ENCODE measurements at regions not wholly inside any gene's neighbourhood (a gene's known extent, or its start where the extent isn't known, plus 50 kb on each side); places are given as distances from the start of the nearest gene placed in this dataset.

GRCh38 chr12:118526255-118527095, 150.1 kb downstream of the SUDS3 start:
- no peak for DNase-seq
- no peaks in the 10 kb centered on the region for H3K79me2 ChIP-seq (ENCODE audit: insufficient read depth, low read length)
- H3K4me1 ChIP-seq (ENCODE audit: control insufficient read depth in 1 of 2, insufficient read depth in 2 of 2, low read length in 2 of 2), result no peaks in the 10 kb centered on the region
- Mint-ChIP-seq H3K36me3 (no peaks in the 10 kb centered on the region), H3K4me1 (no peaks in the 10 kb centered on the region), H3K27ac (no peak overlapping the region), H3K9me3 (peaks cover 0 to 9% (median 2%) of the 10 kb centered on the region in 7 donors), H3K4me3 (no peak overlapping the region), H3K27me3 (ENCODE audit: low read depth in 3 of 3) (peaks cover 0 to 4% (median 0%) of the 10 kb centered on the region in 3 donors)
- no peak for TF ChIP-seq CTCF (IDR thresholded peaks at IDR 0.05)
- no peak overlapping the region for H3K9ac ChIP-seq (ENCODE audit: insufficient read depth, low read length, poor library complexity, severe bottlenecking)
- no peaks in the 10 kb centered on the region for H3K27me3 ChIP-seq (ENCODE audit: control insufficient read depth in 2 of 2, insufficient read depth in 2 of 2, low read length in 2 of 2)
- no peak overlapping the region for H3K4me3 ChIP-seq (replicated peaks in 1 of 3; ENCODE audit: low read depth in 2 of 3, low read length in 3 of 3)
- no peaks in the 10 kb centered on the region for H4K20me1 ChIP-seq (ENCODE audit: insufficient read depth, low read length)
- 100% methylated on average over 1 of the region's 6 CpGs for WGBS (ENCODE audit: insufficient coverage)
- H3K4me2 ChIP-seq (replicated peaks; ENCODE audit: extremely low read depth, low read length, poor library complexity, severe bottlenecking), result no peak overlapping the region
- H2AFZ ChIP-seq (ENCODE audit: insufficient read depth, low read depth, low read length, poor library complexity, severe bottlenecking), result no peak overlapping the region
- no peaks in the 10 kb centered on the region for H3K36me3 ChIP-seq (replicated peaks in 1 of 2; ENCODE audit: control insufficient read depth in 1 of 2, insufficient read depth in 2 of 2, low read length in 2 of 2)
- intact Hi-C loops (cut with micrococcal nuclease), result no loop called here
- H3K9me3 ChIP-seq (replicated peaks in 1 of 2; ENCODE audit: control insufficient read depth in 1 of 2, insufficient read depth in 1 of 2, low read length in 2 of 2), result no peaks in the 10 kb centered on the region
- no peak overlapping the region for H3K27ac ChIP-seq (ENCODE audit: low read depth in 1 of 2, low read length in 2 of 2)

- no peak overlapping the region for H3K4me2 ChIP-seq (replicated peaks; ENCODE audit: extremely low read depth, low read length, poor library complexity, severe bottlenecking)
- intact Hi-C loops (cut with micrococcal nuclease), result no loop called here
- H3K27ac Mint-ChIP-seq, result peak overlapping the region in 1 of 7 donors; percentile 54
- no peaks in the 10 kb centered on the region for H3K4me1 ChIP-seq (ENCODE audit: control insufficient read depth in 1 of 2, insufficient read depth in 2 of 2, low read length in 2 of 2)
- peaks cover 0 to 5% (median 2%) of the 10 kb centered on the region in 7 donors for H3K9me3 Mint-ChIP-seq
- no peaks in the 10 kb centered on the region for H4K20me1 ChIP-seq (ENCODE audit: insufficient read depth, low read length)
- H3K4me3 ChIP-seq (replicated peaks in 1 of 3; ENCODE audit: low read depth in 2 of 3, low read length in 3 of 3), result no peak overlapping the region
- H3K36me3 ChIP-seq (replicated peaks in 1 of 2; ENCODE audit: control insufficient read depth in 1 of 2, insufficient read depth in 2 of 2, low read length in 2 of 2), result no peaks in the 10 kb centered on the region
- no peak for TF ChIP-seq CTCF (IDR thresholded peaks at IDR 0.05)
- no peaks in the 10 kb centered on the region for H3K4me1 Mint-ChIP-seq
- peaks cover 0 to 3% (median 0%) of the 10 kb centered on the region in 3 donors for H3K27me3 Mint-ChIP-seq (ENCODE audit: low read depth in 3 of 3)
- H3K36me3 Mint-ChIP-seq, result no peaks in the 10 kb centered on the region
- DNase-seq, result no peak
- H3K79me2 ChIP-seq (ENCODE audit: insufficient read depth, low read length), result no peaks in the 10 kb centered on the region
- H3K27ac ChIP-seq (ENCODE audit: low read depth in 1 of 2, low read length in 2 of 2), result no peak overlapping the region
- 100% methylated on average over 1 of the region's 4 CpGs for WGBS (ENCODE audit: insufficient coverage)
- H3K9ac ChIP-seq (ENCODE audit: insufficient read depth, low read length, poor library complexity, severe bottlenecking), result no peak overlapping the region
- H3K4me3 Mint-ChIP-seq, result no peak overlapping the region
- H3K27me3 ChIP-seq (ENCODE audit: control insufficient read depth in 2 of 2, insufficient read depth in 2 of 2, low read length in 2 of 2), result no peaks in the 10 kb centered on the region
- H2AFZ ChIP-seq (ENCODE audit: insufficient read depth, low read depth, low read length, poor library complexity, severe bottlenecking), result no peak overlapping the region
- H3K9me3 ChIP-seq (replicated peaks in 1 of 2; ENCODE audit: control insufficient read depth in 1 of 2, insufficient read depth in 1 of 2, low read length in 2 of 2), result no peaks in the 10 kb centered on the region
Measured at GRCh38 chr12:118527310-118527709, 151.0 kb downstream of the SUDS3 start.
